ENCODE measurements at regions not wholly inside any gene's neighbourhood (a gene's known extent, or its start where the extent isn't known, plus 50 kb on each side); places are given as distances from the start of the nearest gene placed in this dataset.

DNA sequence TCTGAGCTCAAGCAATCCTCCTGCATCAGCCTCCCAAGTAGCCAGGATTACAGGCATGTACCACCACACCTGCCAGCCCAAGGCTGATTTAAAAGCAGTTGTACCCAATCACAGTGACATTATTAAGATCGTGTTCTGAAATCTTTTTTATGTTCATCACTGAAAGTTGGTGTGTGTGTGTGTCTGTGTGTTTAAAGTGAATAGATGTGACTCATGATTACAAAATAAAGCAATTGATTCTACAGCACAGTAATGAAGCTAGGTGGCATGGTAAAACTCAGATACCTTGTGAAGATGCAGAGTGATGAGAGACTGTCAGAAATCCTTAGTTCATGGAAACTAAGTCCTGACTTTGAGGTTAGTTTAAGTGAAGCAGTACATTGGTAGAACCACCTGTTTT lies 74.2 kb upstream of the ATP2B1 start:
- TF ChIP-seq POLR2AphosphoS5 (IDR thresholded peaks at IDR 0.05; ENCODE audit: borderline replicate concordance, low read depth, low read length) (no peak), EZH2 (IDR thresholded peaks at IDR 0.05) (no peak)
